Liver (tissue), 3 donors: ENCODE measurements at regions not wholly inside any gene's neighbourhood (a gene's known extent, or its start where the extent isn't known, plus 50 kb on each side); places are given as distances from the start of the nearest gene placed in this dataset.

Experiments
- EGR1 ChIP-seq, 2 donors: IDR thresholded peaks; 2 replicates each; pipeline ENCODE4 v1.6.1; 2016 to 2018; ENCODE audit warnings: antibody characterized with exemption in 2 of 2, low read depth in 2 of 2
- FOXA1 ChIP-seq: IDR thresholded peaks from 2 replicates; pipeline ENCODE4 v1.6.1; 2016; ENCODE audit warnings: antibody characterized with exemption
- GABPA ChIP-seq, 2 donors: IDR thresholded peaks in 1 of 2; conservative IDR thresholded peaks in 1 of 2; 2 replicates each; pipeline ENCODE4 v1.6.1; 2016; ENCODE audit warnings: antibody characterized with exemption in 2 of 2, mild to moderate bottlenecking in 1 of 2, moderate library complexity in 1 of 2
- RAD21 ChIP-seq, 2 donors: IDR thresholded peaks; 2 replicates each; pipeline ENCODE4 v1.6.1; 2016; ENCODE audit warnings: antibody characterized with exemption in 2 of 2, mild to moderate bottlenecking in 2 of 2
- RXRA ChIP-seq, 2 donors: IDR thresholded peaks; 2 replicates each; pipeline ENCODE4 v1.6.1; 2017 to 2018; ENCODE audit warnings: antibody characterized with exemption in 2 of 2, mild to moderate bottlenecking in 1 of 2
- SP1 ChIP-seq: IDR thresholded peaks from 2 replicates; pipeline ENCODE4 v1.6.1; 2018; ENCODE audit warnings: antibody characterized with exemption, mild to moderate bottlenecking
- TAF1 ChIP-seq: conservative IDR thresholded peaks from 2 replicates; pipeline ENCODE4 v1.6.1; 2016; ENCODE audit warnings: antibody characterized with exemption, mild to moderate bottlenecking
- TF ChIP-seq, protein P1 (sequence below): fragments of 150-350 bp; IDR thresholded peaks from 2 replicates; pipeline ENCODE4 v1.5.1; 2017; ENCODE audit warnings: improper control_type of control experiment, low read depth, low read length; ENCODE audit not compliant: missing input control
- TF ChIP-seq, protein P2 (sequence below): IDR thresholded peaks from 2 replicates; pipeline ENCODE4 v1.6.1; 2016; ENCODE audit warnings: antibody characterized with exemption, mild to moderate bottlenecking
- TF ChIP-seq, protein P3 (sequence below): IDR thresholded peaks from 2 replicates; pipeline ENCODE4 v1.6.1; 2016; ENCODE audit warnings: antibody characterized with exemption
- donor health status: healthy.
- donor health status: healthy.

DNA sequence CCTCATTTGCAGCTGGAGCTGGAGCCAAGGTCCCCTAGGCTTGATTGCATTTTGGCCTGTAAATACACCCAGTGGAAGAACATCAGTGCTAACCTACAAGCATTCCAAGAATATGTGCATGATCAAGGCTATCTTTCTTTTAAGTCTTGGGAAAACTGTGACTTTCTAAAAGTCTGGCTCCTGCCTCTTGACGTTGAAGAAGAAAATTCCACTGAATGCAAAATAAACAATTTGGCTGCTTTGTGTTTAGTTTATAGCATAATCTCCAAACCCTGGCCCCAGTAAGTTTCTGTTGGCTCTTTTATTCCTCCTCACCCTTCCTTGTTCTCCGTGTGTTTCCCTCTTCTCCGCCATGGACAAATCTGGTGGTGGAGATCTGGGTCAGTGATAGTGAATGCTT, 109.3 kb upstream of the TLE1 start:
- TF ChIP-seq, protein P1, sequence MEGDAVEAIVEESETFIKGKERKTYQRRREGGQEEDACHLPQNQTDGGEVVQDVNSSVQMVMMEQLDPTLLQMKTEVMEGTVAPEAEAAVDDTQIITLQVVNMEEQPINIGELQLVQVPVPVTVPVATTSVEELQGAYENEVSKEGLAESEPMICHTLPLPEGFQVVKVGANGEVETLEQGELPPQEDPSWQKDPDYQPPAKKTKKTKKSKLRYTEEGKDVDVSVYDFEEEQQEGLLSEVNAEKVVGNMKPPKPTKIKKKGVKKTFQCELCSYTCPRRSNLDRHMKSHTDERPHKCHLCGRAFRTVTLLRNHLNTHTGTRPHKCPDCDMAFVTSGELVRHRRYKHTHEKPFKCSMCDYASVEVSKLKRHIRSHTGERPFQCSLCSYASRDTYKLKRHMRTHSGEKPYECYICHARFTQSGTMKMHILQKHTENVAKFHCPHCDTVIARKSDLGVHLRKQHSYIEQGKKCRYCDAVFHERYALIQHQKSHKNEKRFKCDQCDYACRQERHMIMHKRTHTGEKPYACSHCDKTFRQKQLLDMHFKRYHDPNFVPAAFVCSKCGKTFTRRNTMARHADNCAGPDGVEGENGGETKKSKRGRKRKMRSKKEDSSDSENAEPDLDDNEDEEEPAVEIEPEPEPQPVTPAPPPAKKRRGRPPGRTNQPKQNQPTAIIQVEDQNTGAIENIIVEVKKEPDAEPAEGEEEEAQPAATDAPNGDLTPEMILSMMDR: no peak
- TF ChIP-seq, protein P2, sequence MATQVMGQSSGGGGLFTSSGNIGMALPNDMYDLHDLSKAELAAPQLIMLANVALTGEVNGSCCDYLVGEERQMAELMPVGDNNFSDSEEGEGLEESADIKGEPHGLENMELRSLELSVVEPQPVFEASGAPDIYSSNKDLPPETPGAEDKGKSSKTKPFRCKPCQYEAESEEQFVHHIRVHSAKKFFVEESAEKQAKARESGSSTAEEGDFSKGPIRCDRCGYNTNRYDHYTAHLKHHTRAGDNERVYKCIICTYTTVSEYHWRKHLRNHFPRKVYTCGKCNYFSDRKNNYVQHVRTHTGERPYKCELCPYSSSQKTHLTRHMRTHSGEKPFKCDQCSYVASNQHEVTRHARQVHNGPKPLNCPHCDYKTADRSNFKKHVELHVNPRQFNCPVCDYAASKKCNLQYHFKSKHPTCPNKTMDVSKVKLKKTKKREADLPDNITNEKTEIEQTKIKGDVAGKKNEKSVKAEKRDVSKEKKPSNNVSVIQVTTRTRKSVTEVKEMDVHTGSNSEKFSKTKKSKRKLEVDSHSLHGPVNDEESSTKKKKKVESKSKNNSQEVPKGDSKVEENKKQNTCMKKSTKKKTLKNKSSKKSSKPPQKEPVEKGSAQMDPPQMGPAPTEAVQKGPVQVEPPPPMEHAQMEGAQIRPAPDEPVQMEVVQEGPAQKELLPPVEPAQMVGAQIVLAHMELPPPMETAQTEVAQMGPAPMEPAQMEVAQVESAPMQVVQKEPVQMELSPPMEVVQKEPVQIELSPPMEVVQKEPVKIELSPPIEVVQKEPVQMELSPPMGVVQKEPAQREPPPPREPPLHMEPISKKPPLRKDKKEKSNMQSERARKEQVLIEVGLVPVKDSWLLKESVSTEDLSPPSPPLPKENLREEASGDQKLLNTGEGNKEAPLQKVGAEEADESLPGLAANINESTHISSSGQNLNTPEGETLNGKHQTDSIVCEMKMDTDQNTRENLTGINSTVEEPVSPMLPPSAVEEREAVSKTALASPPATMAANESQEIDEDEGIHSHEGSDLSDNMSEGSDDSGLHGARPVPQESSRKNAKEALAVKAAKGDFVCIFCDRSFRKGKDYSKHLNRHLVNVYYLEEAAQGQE: no peak
- TF ChIP-seq SP1 (no peak), FOXA1 (no peak), RAD21 (IDR thresholded peaks at IDR 0.05) (no peak), EGR1 (IDR thresholded peaks at IDR 0.05; ENCODE audit: low read depth in 2 of 2) (no peak), TAF1 (no peak), RXRA (IDR thresholded peaks at IDR 0.05) (no peak), GABPA (IDR thresholded peaks at IDR 0.05 in 1 of 2, conservative IDR thresholded peaks at IDR 0.05 in 1 of 2) (no peak)
- TF ChIP-seq, protein P3, sequence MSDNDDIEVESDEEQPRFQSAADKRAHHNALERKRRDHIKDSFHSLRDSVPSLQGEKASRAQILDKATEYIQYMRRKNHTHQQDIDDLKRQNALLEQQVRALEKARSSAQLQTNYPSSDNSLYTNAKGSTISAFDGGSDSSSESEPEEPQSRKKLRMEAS: no peak
